ENCODE measurements at regions not wholly inside any gene's neighbourhood (a gene's known extent, or its start where the extent isn't known, plus 50 kb on each side); places are given as distances from the start of the nearest gene placed in this dataset.

- Histone ChIP-seq H3K9ac (ENCODE audit: insufficient read length, low read depth) (no peak overlapping the region), H3K9me3 (ENCODE audit: insufficient read depth, low read length) (no peaks in the 10 kb centered on the region), H3K4me3 (ENCODE audit: insufficient read length, low read depth) (no peak overlapping the region), H3K4me1 (ENCODE audit: insufficient read depth, insufficient read length) (no peaks in the 10 kb centered on the region), H3K27me3 (ENCODE audit: insufficient read depth, insufficient read length) (no peaks in the 10 kb centered on the region), H3K36me3 (ENCODE audit: insufficient read depth, insufficient read length, low read length) (no peaks in the 10 kb centered on the region)
- no peak for DNase-seq (ENCODE audit: low read depth, low spot score)
- no peak for TF ChIP-seq ZNF274 (IDR thresholded peaks at IDR 0.05; ENCODE audit: low read depth, low read length)
- TF ChIP-seq SUZ12 (IDR thresholded peaks at IDR 0.05; ENCODE audit: extremely low read depth, insufficient read depth, insufficient read length) = no peak
- TF ChIP-seq YY1 (IDR thresholded peaks at IDR 0.05; ENCODE audit: insufficient read depth, insufficient read length) = no peak
These were observed 291.4 kb upstream of the OR4E1 start for GRCh38 chr14:21965042-21965441.

- Histone ChIP-seq H3K9me3 (ENCODE audit: insufficient read depth, low read length) (no peaks in the 10 kb centered on the region), H3K4me1 (ENCODE audit: insufficient read depth, insufficient read length) (no peaks in the 10 kb centered on the region), H3K4me3 (ENCODE audit: insufficient read length, low read depth) (no peak overlapping the region), H3K36me3 (ENCODE audit: insufficient read depth, insufficient read length, low read length) (no peaks in the 10 kb centered on the region), H3K27me3 (ENCODE audit: insufficient read depth, insufficient read length) (no peaks in the 10 kb centered on the region), H3K9ac (ENCODE audit: insufficient read length, low read depth) (no peak overlapping the region)
- no peak for DNase-seq (ENCODE audit: low read depth, low spot score)
- TF ChIP-seq YY1 (IDR thresholded peaks at IDR 0.05; ENCODE audit: insufficient read depth, insufficient read length) (no peak), ZNF274 (IDR thresholded peaks at IDR 0.05; ENCODE audit: low read depth, low read length) (no peak), SUZ12 (IDR thresholded peaks at IDR 0.05; ENCODE audit: extremely low read depth, insufficient read depth, insufficient read length) (no peak)
These were observed 290.6 kb upstream of the OR4E1 start for GRCh38 chr14:21964180-21964579.

- Histone ChIP-seq H3K36me3 (ENCODE audit: insufficient read depth, insufficient read length, low read length) (no peaks in the 10 kb centered on the region), H3K9me3 (ENCODE audit: insufficient read depth, low read length) (no peaks in the 10 kb centered on the region), H3K9ac (ENCODE audit: insufficient read length, low read depth) (no peak overlapping the region), H3K4me1 (ENCODE audit: insufficient read depth, insufficient read length) (no peaks in the 10 kb centered on the region), H3K4me3 (ENCODE audit: insufficient read length, low read depth) (no peak overlapping the region), H3K27me3 (ENCODE audit: insufficient read depth, insufficient read length) (no peaks in the 10 kb centered on the region)
- no peak for DNase-seq (ENCODE audit: low read depth, low spot score)
- TF ChIP-seq ZNF274 (IDR thresholded peaks at IDR 0.05; ENCODE audit: low read depth, low read length) (no peak), SUZ12 (IDR thresholded peaks at IDR 0.05; ENCODE audit: extremely low read depth, insufficient read depth, insufficient read length) (no peak), YY1 (IDR thresholded peaks at IDR 0.05; ENCODE audit: insufficient read depth, insufficient read length) (no peak)
These were observed 287.0 kb upstream of the OR4E1 start for GRCh38 chr14:21960636-21961035.

- H3K4me1 ChIP-seq (ENCODE audit: insufficient read depth, insufficient read length) = no peaks in the 10 kb centered on the region
- TF ChIP-seq ZNF274 (IDR thresholded peaks at IDR 0.05; ENCODE audit: low read depth, low read length) (no peak), SUZ12 (IDR thresholded peaks at IDR 0.05; ENCODE audit: extremely low read depth, insufficient read depth, insufficient read length) (no peak), YY1 (IDR thresholded peaks at IDR 0.05; ENCODE audit: insufficient read depth, insufficient read length) (no peak)
- H3K9me3 ChIP-seq (ENCODE audit: insufficient read depth, low read length) = no peaks in the 10 kb centered on the region
- no peaks in the 10 kb centered on the region for H3K36me3 ChIP-seq (ENCODE audit: insufficient read depth, insufficient read length, low read length)
- no peak overlapping the region for H3K4me3 ChIP-seq (ENCODE audit: insufficient read length, low read depth)
- H3K27me3 ChIP-seq (ENCODE audit: insufficient read depth, insufficient read length) = no peaks in the 10 kb centered on the region
- DNase-seq (ENCODE audit: low read depth, low spot score) = no peak
- no peak overlapping the region for H3K9ac ChIP-seq (ENCODE audit: insufficient read length, low read depth)
These were observed 268.3 kb upstream of the OR4E1 start for GRCh38 chr14:21941885-21942284.

- Histone ChIP-seq H3K27me3 (ENCODE audit: insufficient read depth, insufficient read length) (no peaks in the 10 kb centered on the region), H3K4me1 (ENCODE audit: insufficient read depth, insufficient read length) (no peaks in the 10 kb centered on the region), H3K36me3 (ENCODE audit: insufficient read depth, insufficient read length, low read length) (no peaks in the 10 kb centered on the region), H3K9me3 (ENCODE audit: insufficient read depth, low read length) (no peaks in the 10 kb centered on the region), H3K9ac (ENCODE audit: insufficient read length, low read depth) (no peak overlapping the region), H3K4me3 (ENCODE audit: insufficient read length, low read depth) (no peak overlapping the region)
- no peak for DNase-seq (ENCODE audit: low read depth, low spot score)
- TF ChIP-seq YY1 (IDR thresholded peaks at IDR 0.05; ENCODE audit: insufficient read depth, insufficient read length) (no peak), SUZ12 (IDR thresholded peaks at IDR 0.05; ENCODE audit: extremely low read depth, insufficient read depth, insufficient read length) (no peak), ZNF274 (IDR thresholded peaks at IDR 0.05; ENCODE audit: low read depth, low read length) (no peak)
These were observed 267.6 kb upstream of the OR4E1 start for GRCh38 chr14:21940887-21941856.

- TF ChIP-seq ZNF274 (IDR thresholded peaks at IDR 0.05; ENCODE audit: low read depth, low read length) (no peak), YY1 (IDR thresholded peaks at IDR 0.05; ENCODE audit: insufficient read depth, insufficient read length) (no peak), SUZ12 (IDR thresholded peaks at IDR 0.05; ENCODE audit: extremely low read depth, insufficient read depth, insufficient read length) (no peak)
- Histone ChIP-seq H3K9me3 (ENCODE audit: insufficient read depth, low read length) (no peaks in the 10 kb centered on the region), H3K36me3 (ENCODE audit: insufficient read depth, insufficient read length, low read length) (no peaks in the 10 kb centered on the region), H3K27me3 (ENCODE audit: insufficient read depth, insufficient read length) (no peaks in the 10 kb centered on the region), H3K9ac (ENCODE audit: insufficient read length, low read depth) (no peak overlapping the region), H3K4me1 (ENCODE audit: insufficient read depth, insufficient read length) (no peaks in the 10 kb centered on the region), H3K4me3 (ENCODE audit: insufficient read length, low read depth) (no peak overlapping the region)
- DNase-seq (ENCODE audit: low read depth, low spot score) = no peak
These were observed 266.2 kb upstream of the OR4E1 start for GRCh38 chr14:21939836-21940235.

- H3K4me1 ChIP-seq (ENCODE audit: insufficient read depth, insufficient read length) = no peaks in the 10 kb centered on the region
- DNase-seq (ENCODE audit: low read depth, low spot score) = no peak
- H3K27me3 ChIP-seq (ENCODE audit: insufficient read depth, insufficient read length) = no peaks in the 10 kb centered on the region
- H3K4me3 ChIP-seq (ENCODE audit: insufficient read length, low read depth) = no peak overlapping the region
- H3K36me3 ChIP-seq (ENCODE audit: insufficient read depth, insufficient read length, low read length) = no peaks in the 10 kb centered on the region
- no peak overlapping the region for H3K9ac ChIP-seq (ENCODE audit: insufficient read length, low read depth)
- TF ChIP-seq SUZ12 (IDR thresholded peaks at IDR 0.05; ENCODE audit: extremely low read depth, insufficient read depth, insufficient read length) = no peak
- TF ChIP-seq ZNF274 (IDR thresholded peaks at IDR 0.05; ENCODE audit: low read depth, low read length) = no peak
- no peak for TF ChIP-seq YY1 (IDR thresholded peaks at IDR 0.05; ENCODE audit: insufficient read depth, insufficient read length)
- no peaks in the 10 kb centered on the region for H3K9me3 ChIP-seq (ENCODE audit: insufficient read depth, low read length)
These were observed 264.4 kb upstream of the OR4E1 start for GRCh38 chr14:21937996-21938395.

Data from NT2/D1 (cell line).